ENCODE measurements at regions not wholly inside any gene's neighbourhood (a gene's known extent, or its start where the extent isn't known, plus 50 kb on each side); places are given as distances from the start of the nearest gene placed in this dataset.

DNA sequence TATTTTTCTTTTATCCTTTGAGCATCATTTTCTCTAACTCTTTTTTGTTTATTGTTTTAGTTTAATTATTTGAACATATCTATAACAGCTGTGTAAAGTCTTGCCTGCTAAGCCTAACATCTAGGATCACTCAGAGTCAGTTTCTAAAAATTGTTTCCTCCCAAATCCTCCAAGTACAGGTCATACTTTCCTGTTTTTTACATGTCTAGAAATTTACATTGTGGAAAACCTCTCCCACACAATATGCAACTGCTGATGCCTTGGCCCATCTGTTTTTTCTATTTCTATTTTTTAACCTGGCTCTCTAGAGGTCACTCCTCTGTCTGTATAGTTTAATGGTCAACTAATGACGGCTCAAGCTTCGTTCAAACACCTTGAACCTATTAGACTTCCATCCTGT lies 261.0 kb downstream of the HRH4 start:
- TF ChIP-seq, protein P1, sequence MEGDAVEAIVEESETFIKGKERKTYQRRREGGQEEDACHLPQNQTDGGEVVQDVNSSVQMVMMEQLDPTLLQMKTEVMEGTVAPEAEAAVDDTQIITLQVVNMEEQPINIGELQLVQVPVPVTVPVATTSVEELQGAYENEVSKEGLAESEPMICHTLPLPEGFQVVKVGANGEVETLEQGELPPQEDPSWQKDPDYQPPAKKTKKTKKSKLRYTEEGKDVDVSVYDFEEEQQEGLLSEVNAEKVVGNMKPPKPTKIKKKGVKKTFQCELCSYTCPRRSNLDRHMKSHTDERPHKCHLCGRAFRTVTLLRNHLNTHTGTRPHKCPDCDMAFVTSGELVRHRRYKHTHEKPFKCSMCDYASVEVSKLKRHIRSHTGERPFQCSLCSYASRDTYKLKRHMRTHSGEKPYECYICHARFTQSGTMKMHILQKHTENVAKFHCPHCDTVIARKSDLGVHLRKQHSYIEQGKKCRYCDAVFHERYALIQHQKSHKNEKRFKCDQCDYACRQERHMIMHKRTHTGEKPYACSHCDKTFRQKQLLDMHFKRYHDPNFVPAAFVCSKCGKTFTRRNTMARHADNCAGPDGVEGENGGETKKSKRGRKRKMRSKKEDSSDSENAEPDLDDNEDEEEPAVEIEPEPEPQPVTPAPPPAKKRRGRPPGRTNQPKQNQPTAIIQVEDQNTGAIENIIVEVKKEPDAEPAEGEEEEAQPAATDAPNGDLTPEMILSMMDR (IDR thresholded peaks at IDR 0.05): no peak
- TF ChIP-seq, protein P2, sequence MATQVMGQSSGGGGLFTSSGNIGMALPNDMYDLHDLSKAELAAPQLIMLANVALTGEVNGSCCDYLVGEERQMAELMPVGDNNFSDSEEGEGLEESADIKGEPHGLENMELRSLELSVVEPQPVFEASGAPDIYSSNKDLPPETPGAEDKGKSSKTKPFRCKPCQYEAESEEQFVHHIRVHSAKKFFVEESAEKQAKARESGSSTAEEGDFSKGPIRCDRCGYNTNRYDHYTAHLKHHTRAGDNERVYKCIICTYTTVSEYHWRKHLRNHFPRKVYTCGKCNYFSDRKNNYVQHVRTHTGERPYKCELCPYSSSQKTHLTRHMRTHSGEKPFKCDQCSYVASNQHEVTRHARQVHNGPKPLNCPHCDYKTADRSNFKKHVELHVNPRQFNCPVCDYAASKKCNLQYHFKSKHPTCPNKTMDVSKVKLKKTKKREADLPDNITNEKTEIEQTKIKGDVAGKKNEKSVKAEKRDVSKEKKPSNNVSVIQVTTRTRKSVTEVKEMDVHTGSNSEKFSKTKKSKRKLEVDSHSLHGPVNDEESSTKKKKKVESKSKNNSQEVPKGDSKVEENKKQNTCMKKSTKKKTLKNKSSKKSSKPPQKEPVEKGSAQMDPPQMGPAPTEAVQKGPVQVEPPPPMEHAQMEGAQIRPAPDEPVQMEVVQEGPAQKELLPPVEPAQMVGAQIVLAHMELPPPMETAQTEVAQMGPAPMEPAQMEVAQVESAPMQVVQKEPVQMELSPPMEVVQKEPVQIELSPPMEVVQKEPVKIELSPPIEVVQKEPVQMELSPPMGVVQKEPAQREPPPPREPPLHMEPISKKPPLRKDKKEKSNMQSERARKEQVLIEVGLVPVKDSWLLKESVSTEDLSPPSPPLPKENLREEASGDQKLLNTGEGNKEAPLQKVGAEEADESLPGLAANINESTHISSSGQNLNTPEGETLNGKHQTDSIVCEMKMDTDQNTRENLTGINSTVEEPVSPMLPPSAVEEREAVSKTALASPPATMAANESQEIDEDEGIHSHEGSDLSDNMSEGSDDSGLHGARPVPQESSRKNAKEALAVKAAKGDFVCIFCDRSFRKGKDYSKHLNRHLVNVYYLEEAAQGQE (IDR thresholded peaks at IDR 0.05; ENCODE audit: insufficient read depth in 1 of 2, low read depth in 2 of 2, low read length in 1 of 2): no peak
